ENCODE measurements at regions not wholly inside any gene's neighbourhood (a gene's known extent, or its start where the extent isn't known, plus 50 kb on each side); places are given as distances from the start of the nearest gene placed in this dataset.

- FAIRE-seq = no peak
- TF ChIP-seq POLR2A (IDR thresholded peaks at IDR 0.05; ENCODE audit: low read depth, low read length) = no peak
- DNase-seq (ENCODE audit: insufficient read length, low spot score) = no peak
Observed at GRCh38 chr4:187135878-187136277, 412.2 kb upstream of the FAT1 start.

GRCh38 chr4:187139141-187139540 is 415.5 kb upstream of the FAT1 start:
- TF ChIP-seq POLR2A (IDR thresholded peaks at IDR 0.05; ENCODE audit: low read depth, low read length) = no peak
- no peak for DNase-seq (ENCODE audit: insufficient read length, low spot score)
- no peak for FAIRE-seq

- FAIRE-seq (no peak), DNase-seq (ENCODE audit: insufficient read length, low spot score) (no peak)
- TF ChIP-seq POLR2A (IDR thresholded peaks at IDR 0.05; ENCODE audit: low read depth, low read length) = no peak
Observed at GRCh38 chr4:187141101-187141500, 417.4 kb upstream of the FAT1 start.

- no peak for TF ChIP-seq POLR2A (IDR thresholded peaks at IDR 0.05; ENCODE audit: low read depth, low read length)
- FAIRE-seq = no peak
Observed at GRCh38 chr4:187149229-187149945, 425.7 kb upstream of the FAT1 start.

GRCh38 chr4:187157380-187157958 is 433.8 kb upstream of the FAT1 start:
- FAIRE-seq = no peak
- no peak for TF ChIP-seq POLR2A (IDR thresholded peaks at IDR 0.05; ENCODE audit: low read depth, low read length)
- no peak for DNase-seq (ENCODE audit: insufficient read length, low spot score)

More at GRCh38 chr4:187149229-187149945, 425.7 kb upstream of the FAT1 start:
- no peak for DNase-seq (ENCODE audit: insufficient read length, low spot score)

- no peak for TF ChIP-seq POLR2A (IDR thresholded peaks at IDR 0.05; ENCODE audit: low read depth, low read length)
- DNase-seq (ENCODE audit: insufficient read length, low spot score) = no peak
- FAIRE-seq = no peak
Observed at GRCh38 chr4:187158003-187158402, 434.3 kb upstream of the FAT1 start.

GRCh38 chr4:187160486-187160885 is 436.8 kb upstream of the FAT1 start:
- no peak for TF ChIP-seq POLR2A (IDR thresholded peaks at IDR 0.05; ENCODE audit: low read depth, low read length)
- no peak for DNase-seq (ENCODE audit: insufficient read length, low spot score)
- no peak for FAIRE-seq

- no peak for DNase-seq (ENCODE audit: insufficient read length, low spot score)
- no peak for FAIRE-seq
- TF ChIP-seq POLR2A (IDR thresholded peaks at IDR 0.05; ENCODE audit: low read depth, low read length) = no peak
Observed at GRCh38 chr4:187166886-187167512, 443.3 kb upstream of the FAT1 start.

GRCh38 chr4:187171706-187172339 is 448.2 kb upstream of the FAT1 start:
- DNase-seq (ENCODE audit: insufficient read length, low spot score) (no peak), FAIRE-seq (no peak)
- TF ChIP-seq POLR2A (IDR thresholded peaks at IDR 0.05; ENCODE audit: low read depth, low read length) = no peak

GRCh38 chr4:187172340-187172761 is 448.7 kb upstream of the FAT1 start:
- no peak for TF ChIP-seq POLR2A (IDR thresholded peaks at IDR 0.05; ENCODE audit: low read depth, low read length)
- DNase-seq (ENCODE audit: insufficient read length, low spot score) = peak; percentile 47
- no peak for FAIRE-seq

- no peak for DNase-seq (ENCODE audit: insufficient read length, low spot score)
- FAIRE-seq = no peak
- no peak for TF ChIP-seq POLR2A (IDR thresholded peaks at IDR 0.05; ENCODE audit: low read depth, low read length)
Observed at GRCh38 chr4:187174749-187175148, 451.1 kb upstream of the FAT1 start.

- FAIRE-seq = no peak
- DNase-seq (ENCODE audit: insufficient read length, low spot score) = no peak
- no peak for TF ChIP-seq POLR2A (IDR thresholded peaks at IDR 0.05; ENCODE audit: low read depth, low read length)
Observed at GRCh38 chr4:187175197-187175596, 451.5 kb upstream of the FAT1 start.

GRCh38 chr4:187176261-187176910 is 452.7 kb upstream of the FAT1 start:
- no peak for DNase-seq (ENCODE audit: insufficient read length, low spot score)
- FAIRE-seq = no peak
- no peak for TF ChIP-seq POLR2A (IDR thresholded peaks at IDR 0.05; ENCODE audit: low read depth, low read length)

- TF ChIP-seq POLR2A (IDR thresholded peaks at IDR 0.05; ENCODE audit: low read depth, low read length) = no peak
- DNase-seq (ENCODE audit: insufficient read length, low spot score) (no peak), FAIRE-seq (no peak)
Observed at GRCh38 chr4:187178084-187178483, 454.4 kb upstream of the FAT1 start.
